Spleen (tissue), 7 donors: ENCODE measurements at regions not wholly inside any gene's neighbourhood (a gene's known extent, or its start where the extent isn't known, plus 50 kb on each side); places are given as distances from the start of the nearest gene placed in this dataset.

Source experiments
- POLR2A ChIP-seq, 3 donors: fragments of 450-650 bp; IDR thresholded peaks; one replicate each; pipeline ENCODE4 v1.5.1; 2017; ENCODE audit warnings: antibody characterized with exemption in 3 of 3, mild to moderate bottlenecking in 1 of 3
- POLR2AphosphoS5 ChIP-seq, 3 donors: sonication (generic); formaldehyde crosslinking; IDR thresholded peaks; one replicate each; pipeline ENCODE4 v1.5.1; 2017; ENCODE audit warnings: antibody characterized with exemption in 3 of 3
- TF ChIP-seq, protein P1 (sequence below), 11 experiments: fragments of 200-600 bp in 7 of 11; fragments of 450-650 bp in 4 of 11; sonication (generic) in 4 of 11; IDR thresholded peaks in 8 of 11; conservative IDR thresholded peaks in 3 of 11; 1 replicate in 7 of 11; 2 replicates in 4 of 11; pipeline versions ENCODE4 v1.4.0 to v1.8.0; 2016 to 2021; ENCODE audit warnings: antibody characterized with exemption in 11 of 11, inconsistent platforms in 4 of 11, mild to moderate bottlenecking in 1 of 11
- donor health status: DM: no; HTN: no; CAD: no; lungs with moderate emphysema.
- donor health status: DM: no; HTN: no; CAD: no.
- donor health status: DM: no; HTN: no; CAD: no.

DNA sequence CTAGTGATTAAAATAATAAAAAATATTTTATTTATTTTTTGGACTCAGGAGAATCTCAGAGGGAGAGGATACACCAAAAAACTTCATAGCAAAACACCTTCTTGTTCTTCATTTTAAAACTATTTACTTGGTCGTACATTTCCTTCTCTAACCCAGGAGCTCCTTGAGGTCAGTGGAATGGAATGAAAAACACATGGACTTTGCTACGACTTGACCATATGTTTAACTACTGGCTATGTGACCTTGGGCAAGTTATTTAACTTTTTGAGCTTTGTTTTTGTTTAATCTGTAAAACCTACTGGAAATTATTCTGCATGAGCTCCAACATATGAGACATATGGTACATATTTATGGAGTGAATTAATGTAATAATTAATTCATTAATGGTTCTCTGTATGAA is 1005.5 kb upstream of the CITED2 start:
- TF ChIP-seq POLR2A (IDR thresholded peaks at IDR 0.05) = no peak
- TF ChIP-seq, protein P1, sequence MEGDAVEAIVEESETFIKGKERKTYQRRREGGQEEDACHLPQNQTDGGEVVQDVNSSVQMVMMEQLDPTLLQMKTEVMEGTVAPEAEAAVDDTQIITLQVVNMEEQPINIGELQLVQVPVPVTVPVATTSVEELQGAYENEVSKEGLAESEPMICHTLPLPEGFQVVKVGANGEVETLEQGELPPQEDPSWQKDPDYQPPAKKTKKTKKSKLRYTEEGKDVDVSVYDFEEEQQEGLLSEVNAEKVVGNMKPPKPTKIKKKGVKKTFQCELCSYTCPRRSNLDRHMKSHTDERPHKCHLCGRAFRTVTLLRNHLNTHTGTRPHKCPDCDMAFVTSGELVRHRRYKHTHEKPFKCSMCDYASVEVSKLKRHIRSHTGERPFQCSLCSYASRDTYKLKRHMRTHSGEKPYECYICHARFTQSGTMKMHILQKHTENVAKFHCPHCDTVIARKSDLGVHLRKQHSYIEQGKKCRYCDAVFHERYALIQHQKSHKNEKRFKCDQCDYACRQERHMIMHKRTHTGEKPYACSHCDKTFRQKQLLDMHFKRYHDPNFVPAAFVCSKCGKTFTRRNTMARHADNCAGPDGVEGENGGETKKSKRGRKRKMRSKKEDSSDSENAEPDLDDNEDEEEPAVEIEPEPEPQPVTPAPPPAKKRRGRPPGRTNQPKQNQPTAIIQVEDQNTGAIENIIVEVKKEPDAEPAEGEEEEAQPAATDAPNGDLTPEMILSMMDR (IDR thresholded peaks at IDR 0.05 in 8 of 11, conservative IDR thresholded peaks at IDR 0.05 in 3 of 11) = no peak
- no peak for TF ChIP-seq POLR2AphosphoS5 (IDR thresholded peaks at IDR 0.05)
